GM23338 (cell line): ENCODE measurements at regions not wholly inside any gene's neighbourhood (a gene's known extent, or its start where the extent isn't known, plus 50 kb on each side); places are given as distances from the start of the nearest gene placed in this dataset.
"Not testable (repeated sequence)": the region's sequence is repeated elsewhere in the genome, so short reads cannot be mapped to it uniquely, and the experiment has no call there.

Source experiments
- CREB1 ChIP-seq: fragments of 250-450 bp; sonication (Bioruptor Pico); IDR thresholded peaks from 2 replicates; pipeline ENCODE4 v1.5.0; 2020; ENCODE audit warnings: low read depth, mild to moderate bottlenecking, moderate library complexity
- ETS1 ChIP-seq: IDR thresholded peaks from 2 replicates; pipeline ENCODE4 v1.6.1; 2016; ENCODE audit warnings: antibody characterized with exemption
- EZH2 ChIP-seq: fragments of 200-600 bp; sonication (generic); IDR thresholded peaks from one replicate; pipeline ENCODE4 v1.8.0; 2017; ENCODE audit warnings: antibody characterized with exemption, mild to moderate bottlenecking, low read depth; ENCODE audit not compliant: unreplicated experiment
- EZH2phosphoT487 ChIP-seq: fragments of 200-600 bp; sonication (generic); IDR thresholded peaks from one replicate; pipeline ENCODE4 v1.8.1; 2018; ENCODE audit warnings: antibody characterized with exemption; ENCODE audit not compliant: unreplicated experiment
- JUNB ChIP-seq: IDR thresholded peaks from one replicate; pipeline ENCODE4 v1.6.1; 2016; ENCODE audit warnings: antibody characterized with exemption; ENCODE audit not compliant: unreplicated experiment
- NANOG ChIP-seq: IDR thresholded peaks from 2 replicates; pipeline ENCODE4 v1.6.1; 2016; ENCODE audit warnings: antibody characterized with exemption, borderline replicate concordance
- POLR2AphosphoS5 ChIP-seq: IDR thresholded peaks from 2 replicates; pipeline ENCODE4 v1.6.1; 2016; ENCODE audit warnings: antibody characterized with exemption, low read depth
- REST ChIP-seq: IDR thresholded peaks from one replicate; pipeline ENCODE4 v1.6.1; 2018; ENCODE audit warnings: antibody characterized with exemption; ENCODE audit not compliant: unreplicated experiment
- ZNF114 ChIP-seq: fragments of 250-450 bp; sonication (Bioruptor Pico); IDR thresholded peaks from 2 replicates; pipeline ENCODE4 v1.5.0; 2020; ENCODE audit warnings: mild to moderate bottlenecking, moderate library complexity
- TF ChIP-seq, protein P1 (sequence below), 2 experiments: fragments of 200-600 bp in 1 of 2; sonication (generic) in 1 of 2; conservative IDR thresholded peaks; 2 replicates each; pipeline versions ENCODE4 v1.5.1 to v1.6.1; 2016 to 2017; ENCODE audit warnings: antibody characterized with exemption in 2 of 2, low read depth in 2 of 2, mild to moderate bottlenecking in 2 of 2, moderate library complexity in 1 of 2
- TF ChIP-seq, protein P2 (sequence below): fragments of 250-450 bp; sonication (Bioruptor Pico); IDR thresholded peaks from 2 replicates; pipeline ENCODE4 v1.5.0; 2020; ENCODE audit warnings: mild to moderate bottlenecking, moderate library complexity

- TF ChIP-seq, protein P1, sequence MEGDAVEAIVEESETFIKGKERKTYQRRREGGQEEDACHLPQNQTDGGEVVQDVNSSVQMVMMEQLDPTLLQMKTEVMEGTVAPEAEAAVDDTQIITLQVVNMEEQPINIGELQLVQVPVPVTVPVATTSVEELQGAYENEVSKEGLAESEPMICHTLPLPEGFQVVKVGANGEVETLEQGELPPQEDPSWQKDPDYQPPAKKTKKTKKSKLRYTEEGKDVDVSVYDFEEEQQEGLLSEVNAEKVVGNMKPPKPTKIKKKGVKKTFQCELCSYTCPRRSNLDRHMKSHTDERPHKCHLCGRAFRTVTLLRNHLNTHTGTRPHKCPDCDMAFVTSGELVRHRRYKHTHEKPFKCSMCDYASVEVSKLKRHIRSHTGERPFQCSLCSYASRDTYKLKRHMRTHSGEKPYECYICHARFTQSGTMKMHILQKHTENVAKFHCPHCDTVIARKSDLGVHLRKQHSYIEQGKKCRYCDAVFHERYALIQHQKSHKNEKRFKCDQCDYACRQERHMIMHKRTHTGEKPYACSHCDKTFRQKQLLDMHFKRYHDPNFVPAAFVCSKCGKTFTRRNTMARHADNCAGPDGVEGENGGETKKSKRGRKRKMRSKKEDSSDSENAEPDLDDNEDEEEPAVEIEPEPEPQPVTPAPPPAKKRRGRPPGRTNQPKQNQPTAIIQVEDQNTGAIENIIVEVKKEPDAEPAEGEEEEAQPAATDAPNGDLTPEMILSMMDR (conservative IDR thresholded peaks at IDR 0.05; ENCODE audit: low read depth in 2 of 2): not testable (repeated sequence)
- TF ChIP-seq POLR2AphosphoS5; ETS1; EZH2; CREB1 (CRISPR knock-in tag); REST; JUNB; NANOG; EZH2phosphoT487; ZNF114 (CRISPR knock-in tag): not testable (repeated sequence)
- TF ChIP-seq, protein P2, sequence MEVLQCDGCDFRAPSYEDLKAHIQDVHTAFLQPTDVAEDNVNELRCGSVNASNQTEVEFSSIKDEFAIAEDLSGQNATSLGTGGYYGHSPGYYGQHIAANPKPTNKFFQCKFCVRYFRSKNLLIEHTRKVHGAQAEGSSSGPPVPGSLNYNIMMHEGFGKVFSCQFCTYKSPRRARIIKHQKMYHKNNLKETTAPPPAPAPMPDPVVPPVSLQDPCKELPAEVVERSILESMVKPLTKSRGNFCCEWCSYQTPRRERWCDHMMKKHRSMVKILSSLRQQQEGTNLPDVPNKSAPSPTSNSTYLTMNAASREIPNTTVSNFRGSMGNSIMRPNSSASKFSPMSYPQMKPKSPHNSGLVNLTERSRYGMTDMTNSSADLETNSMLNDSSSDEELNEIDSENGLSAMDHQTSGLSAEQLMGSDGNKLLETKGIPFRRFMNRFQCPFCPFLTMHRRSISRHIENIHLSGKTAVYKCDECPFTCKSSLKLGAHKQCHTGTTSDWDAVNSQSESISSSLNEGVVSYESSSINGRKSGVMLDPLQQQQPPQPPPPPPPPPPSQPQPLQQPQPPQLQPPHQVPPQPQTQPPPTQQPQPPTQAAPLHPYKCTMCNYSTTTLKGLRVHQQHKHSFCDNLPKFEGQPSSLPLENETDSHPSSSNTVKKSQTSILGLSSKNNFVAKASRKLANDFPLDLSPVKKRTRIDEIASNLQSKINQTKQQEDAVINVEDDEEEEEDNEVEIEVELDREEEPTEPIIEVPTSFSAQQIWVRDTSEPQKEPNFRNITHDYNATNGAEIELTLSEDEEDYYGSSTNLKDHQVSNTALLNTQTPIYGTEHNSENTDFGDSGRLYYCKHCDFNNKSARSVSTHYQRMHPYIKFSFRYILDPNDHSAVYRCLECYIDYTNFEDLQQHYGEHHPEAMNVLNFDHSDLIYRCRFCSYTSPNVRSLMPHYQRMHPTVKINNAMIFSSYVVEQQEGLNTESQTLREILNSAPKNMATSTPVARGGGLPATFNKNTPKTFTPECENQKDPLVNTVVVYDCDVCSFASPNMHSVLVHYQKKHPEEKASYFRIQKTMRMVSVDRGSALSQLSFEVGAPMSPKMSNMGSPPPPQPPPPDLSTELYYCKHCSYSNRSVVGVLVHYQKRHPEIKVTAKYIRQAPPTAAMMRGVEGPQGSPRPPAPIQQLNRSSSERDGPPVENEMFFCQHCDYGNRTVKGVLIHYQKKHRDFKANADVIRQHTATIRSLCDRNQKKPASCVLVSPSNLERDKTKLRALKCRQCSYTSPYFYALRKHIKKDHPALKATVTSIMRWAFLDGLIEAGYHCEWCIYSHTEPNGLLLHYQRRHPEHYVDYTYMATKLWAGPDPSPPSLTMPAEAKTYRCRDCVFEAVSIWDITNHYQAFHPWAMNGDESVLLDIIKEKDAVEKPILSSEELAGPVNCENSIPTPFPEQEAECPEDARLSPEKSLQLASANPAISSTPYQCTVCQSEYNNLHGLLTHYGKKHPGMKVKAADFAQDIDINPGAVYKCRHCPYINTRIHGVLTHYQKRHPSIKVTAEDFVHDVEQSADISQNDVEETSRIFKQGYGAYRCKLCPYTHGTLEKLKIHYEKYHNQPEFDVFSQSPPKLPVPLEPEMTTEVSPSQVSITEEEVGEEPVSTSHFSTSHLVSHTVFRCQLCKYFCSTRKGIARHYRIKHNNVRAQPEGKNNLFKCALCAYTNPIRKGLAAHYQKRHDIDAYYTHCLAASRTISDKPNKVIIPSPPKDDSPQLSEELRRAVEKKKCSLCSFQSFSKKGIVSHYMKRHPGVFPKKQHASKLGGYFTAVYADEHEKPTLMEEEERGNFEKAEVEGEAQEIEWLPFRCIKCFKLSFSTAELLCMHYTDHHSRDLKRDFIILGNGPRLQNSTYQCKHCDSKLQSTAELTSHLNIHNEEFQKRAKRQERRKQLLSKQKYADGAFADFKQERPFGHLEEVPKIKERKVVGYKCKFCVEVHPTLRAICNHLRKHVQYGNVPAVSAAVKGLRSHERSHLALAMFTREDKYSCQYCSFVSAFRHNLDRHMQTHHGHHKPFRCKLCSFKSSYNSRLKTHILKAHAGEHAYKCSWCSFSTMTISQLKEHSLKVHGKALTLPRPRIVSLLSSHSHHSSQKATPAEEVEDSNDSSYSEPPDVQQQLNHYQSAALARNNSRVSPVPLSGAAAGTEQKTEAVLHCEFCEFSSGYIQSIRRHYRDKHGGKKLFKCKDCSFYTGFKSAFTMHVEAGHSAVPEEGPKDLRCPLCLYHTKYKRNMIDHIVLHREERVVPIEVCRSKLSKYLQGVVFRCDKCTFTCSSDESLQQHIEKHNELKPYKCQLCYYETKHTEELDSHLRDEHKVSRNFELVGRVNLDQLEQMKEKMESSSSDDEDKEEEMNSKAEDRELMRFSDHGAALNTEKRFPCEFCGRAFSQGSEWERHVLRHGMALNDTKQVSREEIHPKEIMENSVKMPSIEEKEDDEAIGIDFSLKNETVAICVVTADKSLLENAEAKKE (CRISPR knock-in tag): not testable (repeated sequence)
Measured at GRCh38 chr5:110875115-110875514, 136.3 kb downstream of the SLC25A46 start.
